Neural cell (in vitro differentiated cells): ENCODE measurements at regions not wholly inside any gene's neighbourhood (a gene's known extent, or its start where the extent isn't known, plus 50 kb on each side); places are given as distances from the start of the nearest gene placed in this dataset.

ENCODE experiments used
- H2AFZ ChIP-seq: fragments of 200-600, 300-800 bp; sonication (generic), shearing (Covaris generic); 2 replicates; pipeline ENCODE4 v1.6.0; 2014; ENCODE audit warnings: low read depth, mild to moderate bottlenecking, antibody characterized with exemption, low read length, moderate library complexity
- H3F3A ChIP-seq: fragments of 200-600 bp; shearing (Covaris generic); 2 replicates; pipeline ENCODE4 v1.6.1; 2016; ENCODE audit warnings: mild to moderate bottlenecking, moderate library complexity, mixed read lengths, antibody characterized with exemption, low read length; ENCODE audit not compliant: insufficient read depth, poor library complexity, severe bottlenecking
- H3K27ac ChIP-seq: fragments of 200-600, 300-800 bp; sonication (generic), shearing (Covaris generic); 2 replicates; pipeline ENCODE4 v1.5.1; 2014; ENCODE audit warnings: mild to moderate bottlenecking, low read length, moderate library complexity
- H3K27me3 ChIP-seq: fragments of 300-800, 200-600 bp; sonication (generic), shearing (Covaris generic); 2 replicates; pipeline ENCODE4 v1.6.0; 2014; ENCODE audit warnings: mild to moderate bottlenecking, low read depth, low read length, moderate library complexity; ENCODE audit not compliant: insufficient read depth
- H3K36me3 ChIP-seq: fragments of 300-800, 200-600 bp; sonication (generic), shearing (Covaris generic); 2 replicates; pipeline ENCODE4 v1.5.1; 2014; ENCODE audit warnings: mild to moderate bottlenecking, antibody characterized with exemption, low read length, moderate library complexity; ENCODE audit not compliant: insufficient read depth
- H3K4me2 ChIP-seq: fragments of 300-800, 200-600 bp; sonication (generic), shearing (Covaris generic); 2 replicates; pipeline ENCODE4 v1.6.0; 2014; ENCODE audit warnings: mild to moderate bottlenecking, low read length
- H3K4me3 ChIP-seq: fragments of 300-800, 200-600 bp; sonication (generic), shearing (Covaris generic); 2 replicates; pipeline ENCODE4 v1.5.1; 2014; ENCODE audit warnings: mild to moderate bottlenecking, low read length, moderate library complexity
- H3K79me2 ChIP-seq: fragments of 200-600 bp; shearing (Covaris generic); replicated peaks from 2 replicates; pipeline ENCODE4 v1.6.0; 2014; ENCODE audit warnings: mild to moderate bottlenecking, low read length, moderate library complexity; ENCODE audit not compliant: insufficient read depth
- H3K9ac ChIP-seq: fragments of 300-800, 200-600 bp; sonication (generic), shearing (Covaris generic); 2 replicates; pipeline ENCODE4 v1.6.1; 2016; ENCODE audit warnings: mild to moderate bottlenecking, low read length, mixed read lengths
- H3K9me2 ChIP-seq: fragments of 200-600 bp; shearing (Covaris generic); 2 replicates; pipeline ENCODE4 v1.6.1; 2016; ENCODE audit warnings: mild to moderate bottlenecking, low read length, mixed read lengths; ENCODE audit not compliant: insufficient read depth
- H3K9me3 ChIP-seq: fragments of 200-600, 300-800 bp; sonication (generic), shearing (Covaris generic); 2 replicates; pipeline ENCODE4 v1.6.1; 2016; ENCODE audit warnings: mild to moderate bottlenecking, mixed run types, low read length, moderate library complexity, mixed read lengths
- H4K20me1 ChIP-seq: fragments of 200-600 bp; shearing (Covaris generic); 2 replicates; pipeline ENCODE4 v1.6.1; 2016; ENCODE audit warnings: mild to moderate bottlenecking, mixed run types; ENCODE audit not compliant: insufficient read depth
- CTCF ChIP-seq: fragments of 450-650 bp; IDR thresholded peaks from 2 replicates; pipeline ENCODE4 v1.5.1; 2014; ENCODE audit warnings: antibody characterized with exemption, mild to moderate bottlenecking, moderate library complexity; ENCODE audit not compliant: poor library complexity, severe bottlenecking
- EP300 ChIP-seq: fragments of 450-650 bp; conservative IDR thresholded peaks from 2 replicates; pipeline ENCODE4 v1.6.1; 2014; ENCODE audit warnings: antibody characterized with exemption, mild to moderate bottlenecking, moderate library complexity; ENCODE audit not compliant: poor library complexity, severe bottlenecking
- EZH2 ChIP-seq: fragments of 200-600, 300-800 bp; shearing (Covaris generic), sonication (generic); IDR thresholded peaks from 2 replicates; pipeline ENCODE4 v1.6.1; 2014; ENCODE audit warnings: antibody characterized with exemption, low read length, borderline replicate concordance, mild to moderate bottlenecking; ENCODE audit not compliant: insufficient read depth, poor library complexity, severe bottlenecking
- MXI1 ChIP-seq: fragments of 450-650 bp; conservative IDR thresholded peaks from 2 replicates; pipeline ENCODE4 v1.6.1; 2014; ENCODE audit warnings: antibody characterized with exemption, mild to moderate bottlenecking; ENCODE audit not compliant: poor library complexity, severe bottlenecking
- POLR2AphosphoS5 ChIP-seq: IDR thresholded peaks from 2 replicates; pipeline ENCODE4 v1.6.1; 2012
- RAD21 ChIP-seq: fragments of 450-650 bp; conservative IDR thresholded peaks from 2 replicates; pipeline ENCODE4 v1.6.1; 2014; ENCODE audit warnings: antibody characterized with exemption, mild to moderate bottlenecking, moderate library complexity
- SMC3 ChIP-seq: fragments of 450-650 bp; conservative IDR thresholded peaks from 2 replicates; pipeline ENCODE4 v1.6.1; 2014; ENCODE audit warnings: antibody characterized with exemption, mild to moderate bottlenecking, moderate library complexity; ENCODE audit not compliant: poor library complexity
- TAF1 ChIP-seq: IDR thresholded peaks from 2 replicates; pipeline ENCODE4 v1.6.1; 2012; ENCODE audit warnings: low read depth
- TF ChIP-seq, protein P1 (sequence below): IDR thresholded peaks from 2 replicates; pipeline ENCODE4 v1.6.1; 2012; ENCODE audit warnings: borderline replicate concordance

DNA sequence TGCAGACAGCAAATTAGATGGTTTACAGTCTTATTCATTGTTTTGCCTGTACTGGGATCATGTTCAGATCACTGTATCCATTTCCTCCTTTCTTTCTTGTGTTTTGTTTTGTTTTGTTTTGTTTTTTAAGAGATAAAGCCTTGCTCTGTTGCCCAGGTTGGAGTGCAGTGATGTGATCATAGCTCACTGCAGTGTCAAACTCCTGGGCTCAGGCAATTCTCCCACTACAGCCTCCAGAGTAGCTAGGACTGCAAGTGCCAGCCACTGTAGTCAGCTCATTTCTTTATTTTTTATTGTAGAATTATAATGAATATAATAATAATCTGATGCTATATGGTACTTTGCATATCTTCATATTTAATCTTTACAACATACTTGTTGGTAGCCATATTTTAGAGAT lies 403.7 kb upstream of the B3GALT2 start:
- H3F3A ChIP-seq, result peaks cover 11% of the 10 kb centered on the region
- no peak overlapping the region for H3K4me3 ChIP-seq
- no peaks in the 10 kb centered on the region for H3K9me2 ChIP-seq
- H4K20me1 ChIP-seq, result no peaks in the 10 kb centered on the region
- H3K27me3 ChIP-seq, result no peaks in the 10 kb centered on the region
- H3K4me2 ChIP-seq, result no peak overlapping the region
- no peak overlapping the region for H3K27ac ChIP-seq
- no peaks in the 10 kb centered on the region for H3K79me2 ChIP-seq
- no peak overlapping the region for H3K9ac ChIP-seq
- TF ChIP-seq SMC3 (no peak), EZH2 (no peak), EP300 (no peak), RAD21 (no peak), POLR2AphosphoS5 (no peak), CTCF (no peak), TAF1 (no peak), MXI1 (no peak)
- TF ChIP-seq, protein P1, sequence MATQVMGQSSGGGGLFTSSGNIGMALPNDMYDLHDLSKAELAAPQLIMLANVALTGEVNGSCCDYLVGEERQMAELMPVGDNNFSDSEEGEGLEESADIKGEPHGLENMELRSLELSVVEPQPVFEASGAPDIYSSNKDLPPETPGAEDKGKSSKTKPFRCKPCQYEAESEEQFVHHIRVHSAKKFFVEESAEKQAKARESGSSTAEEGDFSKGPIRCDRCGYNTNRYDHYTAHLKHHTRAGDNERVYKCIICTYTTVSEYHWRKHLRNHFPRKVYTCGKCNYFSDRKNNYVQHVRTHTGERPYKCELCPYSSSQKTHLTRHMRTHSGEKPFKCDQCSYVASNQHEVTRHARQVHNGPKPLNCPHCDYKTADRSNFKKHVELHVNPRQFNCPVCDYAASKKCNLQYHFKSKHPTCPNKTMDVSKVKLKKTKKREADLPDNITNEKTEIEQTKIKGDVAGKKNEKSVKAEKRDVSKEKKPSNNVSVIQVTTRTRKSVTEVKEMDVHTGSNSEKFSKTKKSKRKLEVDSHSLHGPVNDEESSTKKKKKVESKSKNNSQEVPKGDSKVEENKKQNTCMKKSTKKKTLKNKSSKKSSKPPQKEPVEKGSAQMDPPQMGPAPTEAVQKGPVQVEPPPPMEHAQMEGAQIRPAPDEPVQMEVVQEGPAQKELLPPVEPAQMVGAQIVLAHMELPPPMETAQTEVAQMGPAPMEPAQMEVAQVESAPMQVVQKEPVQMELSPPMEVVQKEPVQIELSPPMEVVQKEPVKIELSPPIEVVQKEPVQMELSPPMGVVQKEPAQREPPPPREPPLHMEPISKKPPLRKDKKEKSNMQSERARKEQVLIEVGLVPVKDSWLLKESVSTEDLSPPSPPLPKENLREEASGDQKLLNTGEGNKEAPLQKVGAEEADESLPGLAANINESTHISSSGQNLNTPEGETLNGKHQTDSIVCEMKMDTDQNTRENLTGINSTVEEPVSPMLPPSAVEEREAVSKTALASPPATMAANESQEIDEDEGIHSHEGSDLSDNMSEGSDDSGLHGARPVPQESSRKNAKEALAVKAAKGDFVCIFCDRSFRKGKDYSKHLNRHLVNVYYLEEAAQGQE, result no peak
- no peaks in the 10 kb centered on the region for H3K36me3 ChIP-seq
- no peak overlapping the region for H2AFZ ChIP-seq
- H3K9me3 ChIP-seq, result no peaks in the 10 kb centered on the region

GRCh38 chr1:193589597-193590040 lies 403.2 kb upstream of the B3GALT2 start:
- no peaks in the 10 kb centered on the region for H3K27me3 ChIP-seq
- no peaks in the 10 kb centered on the region for H3K79me2 ChIP-seq
- no peaks in the 10 kb centered on the region for H4K20me1 ChIP-seq
- no peaks in the 10 kb centered on the region for H3K9me2 ChIP-seq
- H3K27ac ChIP-seq, result no peak overlapping the region
- TF ChIP-seq CTCF, result no peak
- TF ChIP-seq MXI1, result no peak
- TF ChIP-seq TAF1, result no peak
- H3K9ac ChIP-seq, result no peak overlapping the region
- H3K4me3 ChIP-seq, result no peak overlapping the region
- no peaks in the 10 kb centered on the region for H3K9me3 ChIP-seq
- H3F3A ChIP-seq, result peaks cover 11% of the 10 kb centered on the region
- no peak overlapping the region for H3K4me2 ChIP-seq
- no peak overlapping the region for H2AFZ ChIP-seq
- H3K36me3 ChIP-seq, result no peaks in the 10 kb centered on the region
